IMR-90 (cell line): ENCODE measurements at regions not wholly inside any gene's neighbourhood (a gene's known extent, or its start where the extent isn't known, plus 50 kb on each side); places are given as distances from the start of the nearest gene placed in this dataset.

Source experiments
- ATAC-seq: fragments of 200-7000 bp; cut with Tn5 transposase; 2 replicates; pipeline ENCODE4 v1.9.1; 2020; ENCODE audit warnings: low read depth, mild to moderate bottlenecking, moderate library complexity
- BruUV-seq: library from RNA; stranded (reverse); fragments of 400-500 nt; replicated peaks from 2 replicates; lab custom pipeline; 2021; lab: Mats Ljungman, UMichigan
- CTCF ChIA-PET: fragments of 300-600 bp; formaldehyde crosslinking; extraction: SDS; loops from one replicate; lab custom pipeline; 2021; ENCODE audit warnings: antibody characterized with exemption; lab: Yijun Ruan, JAX
- POLR2A ChIA-PET: fragments of 300-600 bp; sonication (Branson Sonifier 250); formaldehyde crosslinking; loops from one replicate; lab custom pipeline; 2022; ENCODE audit warnings: antibody characterized with exemption; ENCODE audit not compliant: unreplicated experiment; lab: Charles Lee
- DNase-seq: peaks from one replicate; pipeline ENCODE4 v3.0.0; 2013
- H2AFZ ChIP-seq: replicated peaks from 2 replicates; pipeline ENCODE3; 2013; ENCODE audit warnings: low read length, mild to moderate bottlenecking; ENCODE audit not compliant: poor library complexity
- H2AK5ac ChIP-seq: 2 replicates; pipeline ENCODE4 v1.6.1; 2013; ENCODE audit warnings: low read depth, low read length, inconsistent platforms
- H2AK9ac ChIP-seq: replicated peaks from 2 replicates; pipeline ENCODE3; 2013; ENCODE audit warnings: mild to moderate bottlenecking, low read depth, low read length, moderate library complexity; ENCODE audit not compliant: poor library complexity
- H2BK120ac ChIP-seq: 2 replicates; pipeline ENCODE4 v1.6.1; 2013; ENCODE audit warnings: low read depth, low read length, inconsistent platforms
- H2BK15ac ChIP-seq: 3 replicates; pipeline ENCODE4 v1.6.1; 2013; ENCODE audit warnings: low read depth, low read length, inconsistent platforms
- H2BK20ac ChIP-seq: 2 replicates; pipeline ENCODE4 v1.6.1; 2013; ENCODE audit warnings: low read depth, mild to moderate bottlenecking, inconsistent platforms, low read length, moderate library complexity
- H2BK5ac ChIP-seq: 2 replicates; pipeline ENCODE4 v1.6.1; 2013; ENCODE audit warnings: mild to moderate bottlenecking, low read depth, low read length, inconsistent platforms; ENCODE audit not compliant: poor library complexity, severe bottlenecking
- H3K14ac ChIP-seq: replicated peaks from 2 replicates; pipeline ENCODE4 v1.6.1; 2013; ENCODE audit warnings: low read depth, low read length, inconsistent platforms
- H3K18ac ChIP-seq: 2 replicates; pipeline ENCODE4 v1.6.1; 2013; ENCODE audit warnings: low read depth, low read length, control low read depth
- H3K23ac ChIP-seq: 2 replicates; pipeline ENCODE4 v1.6.1; 2013; ENCODE audit warnings: low read depth, low read length, inconsistent platforms
- H3K27ac ChIP-seq: 2 replicates; pipeline ENCODE4 v1.5.1; 2013; ENCODE audit warnings: mild to moderate bottlenecking, control low read depth, low read length; ENCODE audit not compliant: insufficient read depth
- H3K27me3 ChIP-seq: 2 replicates; pipeline ENCODE4 v1.6.1; 2013; ENCODE audit warnings: low read length; ENCODE audit not compliant: control insufficient read depth, insufficient read depth
- H3K36me3 ChIP-seq: 2 replicates; pipeline ENCODE4 v1.6.1; 2013; ENCODE audit warnings: low read length, mixed read lengths; ENCODE audit not compliant: control insufficient read depth, insufficient read depth
- H3K4ac ChIP-seq: 2 replicates; pipeline ENCODE4 v1.6.1; 2013; ENCODE audit warnings: low read depth, low read length, inconsistent platforms
- H3K4me1 ChIP-seq: 2 replicates; pipeline ENCODE4 v1.6.1; 2013; ENCODE audit warnings: low read length, mixed read lengths; ENCODE audit not compliant: control insufficient read depth, insufficient read depth
- H3K4me2 ChIP-seq: 2 replicates; pipeline ENCODE4 v1.6.1; 2013; ENCODE audit warnings: low read depth, mild to moderate bottlenecking, control low read depth, low read length, moderate library complexity
- H3K4me3 ChIP-seq: 2 replicates; pipeline ENCODE4 v1.5.1; 2013; ENCODE audit warnings: low read depth, mild to moderate bottlenecking, control low read depth, low read length, moderate library complexity; ENCODE audit not compliant: insufficient read depth
- H3K56ac ChIP-seq: 2 replicates; pipeline ENCODE4 v1.6.1; 2013; ENCODE audit warnings: low read length, inconsistent platforms; ENCODE audit not compliant: insufficient read depth; ENCODE audit errors: extremely low read depth
- H3K79me1 ChIP-seq, 2 experiments: 2 replicates each; pipeline ENCODE4 v1.6.1; 2013; ENCODE audit warnings: low read length in 2 of 2, inconsistent platforms in 1 of 2, low read depth in 1 of 2
- H3K9ac ChIP-seq: 2 replicates; pipeline ENCODE4 v1.6.1; 2013; ENCODE audit warnings: low read depth, low read length, control low read depth
- H3K9me1 ChIP-seq: 2 replicates; pipeline ENCODE4 v1.6.1; 2013; ENCODE audit warnings: low read length, inconsistent platforms; ENCODE audit not compliant: insufficient read depth
- H3K9me3 ChIP-seq: 2 replicates; pipeline ENCODE4 v1.6.1; 2013; ENCODE audit warnings: low read length; ENCODE audit not compliant: control insufficient read depth, insufficient read depth
- H4K20me1 ChIP-seq: 2 replicates; pipeline ENCODE4 v1.6.1; 2013; ENCODE audit warnings: low read length, inconsistent platforms; ENCODE audit not compliant: insufficient read depth
- H4K5ac ChIP-seq: 2 replicates; pipeline ENCODE4 v1.6.1; 2013; ENCODE audit warnings: mild to moderate bottlenecking, low read depth, low read length, control low read depth
- H4K8ac ChIP-seq, 2 experiments: 2 replicates each; pipeline ENCODE4 v1.6.1; 2013; ENCODE audit warnings: low read depth in 2 of 2, low read length in 2 of 2, control low read depth in 1 of 2, inconsistent platforms in 1 of 2
- H4K91ac ChIP-seq: 2 replicates; pipeline ENCODE4 v1.6.1; 2013; ENCODE audit warnings: low read depth, low read length, inconsistent platforms; ENCODE audit not compliant: insufficient read depth
- BHLHE40 ChIP-seq: fragments of 150-350 bp; IDR thresholded peaks from 2 replicates; pipeline ENCODE4 v1.6.1; 2016; ENCODE audit warnings: mild to moderate bottlenecking, low read depth, low read length
- CEBPB ChIP-seq: IDR thresholded peaks from 2 replicates; pipeline ENCODE4 v1.6.1; 2012; ENCODE audit warnings: low read depth, low read length, improper control_type of control experiment
- CHD1 ChIP-seq: IDR thresholded peaks from 2 replicates; pipeline ENCODE4 v1.6.1; 2012; ENCODE audit warnings: low read depth, low read length, improper control_type of control experiment
- CTCF ChIP-seq: conservative IDR thresholded peaks from 2 replicates; pipeline ENCODE4 v1.5.1; 2012; ENCODE audit warnings: mild to moderate bottlenecking, low read depth, low read length, improper control_type of control experiment
- ELK1 ChIP-seq: fragments of 150-350 bp; IDR thresholded peaks from 2 replicates; pipeline ENCODE4 v1.6.1; 2016; ENCODE audit warnings: low read depth, mild to moderate bottlenecking, low read length, moderate library complexity, borderline replicate concordance
- FOS ChIP-seq: fragments of 150-350 bp; IDR thresholded peaks from 2 replicates; pipeline ENCODE4 v1.6.1; 2016; ENCODE audit warnings: low read depth, low read length
- MAFK ChIP-seq: IDR thresholded peaks from 2 replicates; pipeline ENCODE4 v1.6.1; 2012; ENCODE audit warnings: low read depth, low read length, improper control_type of control experiment
- MXI1 ChIP-seq: IDR thresholded peaks from 2 replicates; pipeline ENCODE4 v1.6.1; 2012; ENCODE audit warnings: low read depth, mild to moderate bottlenecking, low read length, moderate library complexity, borderline replicate concordance
- NFE2L2 ChIP-seq: fragments of 150-350 bp; IDR thresholded peaks from 2 replicates; pipeline ENCODE4 v1.6.1; 2016; ENCODE audit warnings: low read depth, mild to moderate bottlenecking, low read length
- RCOR1 ChIP-seq: IDR thresholded peaks from 2 replicates; pipeline ENCODE4 v1.6.1; 2012; ENCODE audit warnings: mild to moderate bottlenecking, low read length, improper control_type of control experiment; ENCODE audit not compliant: insufficient replicate concordance
- RFX5 ChIP-seq: IDR thresholded peaks from 2 replicates; pipeline ENCODE4 v1.8.0; 2012; ENCODE audit warnings: low read depth, mild to moderate bottlenecking, low read length, moderate library complexity
- SMC3 ChIP-seq: fragments of 150-350 bp; IDR thresholded peaks from 2 replicates; pipeline ENCODE4 v1.6.1; 2016; ENCODE audit warnings: low read depth, mild to moderate bottlenecking, antibody characterized with exemption, low read length, moderate library complexity
- USF2 ChIP-seq: fragments of 150-350 bp; IDR thresholded peaks from 2 replicates; pipeline ENCODE4 v1.6.1; 2017; ENCODE audit warnings: mild to moderate bottlenecking, antibody characterized with exemption, low read length, low read depth
- WGBS, 2 experiments: methylation state at CpG; one replicate each; pipeline versions ENCODE4 v1.1.5 to v1.1.7; 2013; ENCODE audit warnings: missing lambda C conversion rate in 2 of 2; ENCODE audit not compliant: insufficient read length in 1 of 2; ENCODE audit errors: extremely low coverage in 2 of 2; 5-methylcytosine and 5-hydroxymethylcytosine counted together
- dilution Hi-C: fragments of 300-500 bp; cut with HindIII; formaldehyde crosslinking; loops from one replicate; pipeline ENCODE4 v1.14.3; 2018; ENCODE audit warnings: low sequenced_read_pairs; ENCODE audit not compliant: unreplicated experiment
- in situ Hi-C: fragments of 300-500 bp; cut with MboI; formaldehyde crosslinking; loops from 3 replicates; pipeline ENCODE4 v1.14.3; 2019; ENCODE audit warnings: low sequenced_read_pairs, inconsistent platforms, mixed read lengths
- intact Hi-C: fragments of 100-400 bp; cut with micrococcal nuclease; formaldehyde crosslinking; loops from 2 replicates; pipeline ENCODE4 v1.10.0; 2022

- no peak overlapping the region for H3K4ac ChIP-seq
- H2AK5ac ChIP-seq, result no peak overlapping the region
- H3K79me1 ChIP-seq, result peaks cover 0 to 4% of the 10 kb centered on the region in 2 experiments; a peak in 1 of 4 replicates
- CTCF ChIA-PET, result no interaction called here
- no peak overlapping the region for H3K56ac ChIP-seq
- POLR2A ChIA-PET, result interaction anchor here (0.5 kb wide), 1 partner anchor 12 kb away, joined by 3 read pairs; no protein-coding TSS in a partner anchor
- H3K4me3 ChIP-seq, result no peak overlapping the region
- no peak overlapping the region for H3K18ac ChIP-seq
- H4K8ac ChIP-seq, result no peak overlapping the region
- H3K36me3 ChIP-seq, result no peaks in the 10 kb centered on the region
- no peak for DNase-seq
- H4K20me1 ChIP-seq, result no peaks in the 10 kb centered on the region
- dilution Hi-C loops (no loop called here), in situ Hi-C loops (loop anchor here (10.0 kb wide), 1 partner anchor 181 kb away; no protein-coding TSS in a partner anchor), intact Hi-C loops (no loop called here)
- no peak for ATAC-seq
- H3K27me3 ChIP-seq, result peaks cover 3% of the 10 kb centered on the region; the same call in 1 of the 2 replicates
- no peak overlapping the region for H4K91ac ChIP-seq
- H2BK120ac ChIP-seq, result no peak overlapping the region
- WGBS, 2 experiments, result no CpG with 5 or more reads among the region's 1 CpG
- peaks cover 3% of the 10 kb centered on the region; the same call in 1 of the 2 replicates for H3K4me1 ChIP-seq
- H2AFZ ChIP-seq, result no peak overlapping the region
- no peaks in the 10 kb centered on the region for H3K9me1 ChIP-seq
- H3K4me2 ChIP-seq, result no peak overlapping the region
- no peak overlapping the region for H2BK15ac ChIP-seq
- H3K9me3 ChIP-seq, result no peaks in the 10 kb centered on the region
- no peak overlapping the region for H2AK9ac ChIP-seq
- no TSS peak for BruUV-seq
- no peak overlapping the region for H3K9ac ChIP-seq
- H2BK5ac ChIP-seq, result no peak overlapping the region
- H2BK20ac ChIP-seq, result no peak overlapping the region
- no peak overlapping the region for H4K5ac ChIP-seq
- no peak overlapping the region for H3K27ac ChIP-seq
- no peak overlapping the region for H3K14ac ChIP-seq
- no peak overlapping the region for H3K23ac ChIP-seq
- TF ChIP-seq NFE2L2 (no peak), USF2 (no peak), ELK1 (no peak), BHLHE40 (no peak), RCOR1 (no peak), SMC3 (no peak), CHD1 (no peak), MXI1 (no peak), MAFK (no peak), CEBPB (no peak), FOS (no peak), CTCF (no peak), RFX5 (no peak)
Measured at GRCh38 chr13:95375706-95376105, 74.5 kb upstream of the ABCC4 start.
